ENCODE measurements at regions not wholly inside any gene's neighbourhood (a gene's known extent, or its start where the extent isn't known, plus 50 kb on each side); places are given as distances from the start of the nearest gene placed in this dataset.

- TF ChIP-seq POLR2A (IDR thresholded peaks at IDR 0.05; ENCODE audit: low read depth, low read length) (no peak), TAF1 (IDR thresholded peaks at IDR 0.05; ENCODE audit: borderline replicate concordance, low read depth, low read length) (no peak), POLR2AphosphoS5 (IDR thresholded peaks at IDR 0.05; ENCODE audit: low read depth, low read length) (no peak)
These were observed 166.9 kb upstream of the ZNF608 start for GRCh38 chr5:124913329-124913653.

All from GM12892 (cell line).